Suppressor macrophage treated with lipopolysaccharide for 1 hour (primary cell): ENCODE measurements at regions not wholly inside any gene's neighbourhood (a gene's known extent, or its start where the extent isn't known, plus 50 kb on each side); places are given as distances from the start of the nearest gene placed in this dataset.
"Not testable (repeated sequence)": the region's sequence is repeated elsewhere in the genome, so short reads cannot be mapped to it uniquely, and the experiment has no call there.

Source experiments
- DNase-seq, 3 donors: peaks; one replicate each; pipeline ENCODE4 v3.0.0-alpha.2; 2020 to 2022

DNA sequence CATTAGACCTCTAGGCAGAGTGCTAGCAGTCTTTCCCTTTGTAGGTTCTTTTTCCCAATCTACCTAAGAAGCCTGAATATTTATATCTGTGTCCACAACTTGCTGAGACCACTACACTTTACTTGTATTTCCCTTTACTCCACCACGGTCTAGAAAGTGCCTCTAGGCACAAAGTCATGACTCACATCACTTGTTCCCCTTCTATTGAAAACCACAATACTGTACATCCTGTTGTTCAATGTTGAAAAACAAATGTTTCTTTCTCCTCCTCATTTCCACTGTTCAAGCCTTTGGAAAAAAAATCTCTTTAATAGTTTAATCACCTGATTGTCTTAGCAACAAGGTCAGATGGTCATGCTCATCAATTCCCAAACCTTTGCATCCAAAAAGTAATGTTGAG lies 326.7 kb downstream of the GUCY2F start:
- DNase-seq: peak in 2 of 3 donors; percentile 2 to 8

DNA sequence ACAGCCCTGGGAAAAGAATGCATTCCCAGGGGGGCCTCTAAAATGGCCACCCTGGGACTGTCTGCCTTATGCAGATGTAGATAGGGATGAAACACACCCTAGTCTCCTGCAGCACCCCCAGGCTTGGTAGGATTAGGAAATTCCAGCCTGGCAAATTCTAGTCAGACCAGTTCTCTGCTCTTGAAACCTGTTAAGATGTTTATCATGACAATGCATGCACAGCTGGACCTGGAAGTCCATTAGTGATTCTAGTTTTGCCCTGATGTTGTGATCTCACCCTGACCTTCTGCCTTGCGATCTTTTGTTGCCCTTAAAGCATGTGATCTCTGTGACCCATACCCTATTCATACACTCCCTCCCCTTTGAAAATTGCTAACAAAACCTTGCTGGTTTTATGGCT lies 337.7 kb downstream of the GUCY2F start:
- not testable (repeated sequence) for DNase-seq

- no peak for DNase-seq
These were observed 341.4 kb downstream of the GUCY2F start for GRCh38 chrX:109140463-109140862.

DNA sequence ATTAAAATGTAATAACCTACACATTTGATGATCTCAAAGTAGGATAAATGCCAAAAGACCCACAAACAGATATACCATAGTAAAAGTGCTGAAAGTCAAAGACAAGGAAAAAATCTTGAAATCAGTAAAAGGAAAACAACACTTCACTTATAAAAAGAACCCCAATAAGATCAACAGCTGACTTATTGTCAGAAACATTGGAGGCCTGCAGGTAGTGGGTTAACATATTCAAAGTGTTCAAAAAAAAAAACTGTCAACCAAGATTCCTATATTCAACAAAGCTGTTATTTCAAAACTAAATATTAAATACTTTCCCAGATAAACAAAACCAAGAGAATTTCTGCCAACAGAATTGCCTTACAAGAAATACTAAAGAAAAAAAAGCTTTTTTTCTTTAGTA lies 347.1 kb downstream of the GUCY2F start:
- DNase-seq: no peak

GRCh38 chrX:109125304-109125703 lies 356.6 kb downstream of the GUCY2F start:
- no peak for DNase-seq

DNA sequence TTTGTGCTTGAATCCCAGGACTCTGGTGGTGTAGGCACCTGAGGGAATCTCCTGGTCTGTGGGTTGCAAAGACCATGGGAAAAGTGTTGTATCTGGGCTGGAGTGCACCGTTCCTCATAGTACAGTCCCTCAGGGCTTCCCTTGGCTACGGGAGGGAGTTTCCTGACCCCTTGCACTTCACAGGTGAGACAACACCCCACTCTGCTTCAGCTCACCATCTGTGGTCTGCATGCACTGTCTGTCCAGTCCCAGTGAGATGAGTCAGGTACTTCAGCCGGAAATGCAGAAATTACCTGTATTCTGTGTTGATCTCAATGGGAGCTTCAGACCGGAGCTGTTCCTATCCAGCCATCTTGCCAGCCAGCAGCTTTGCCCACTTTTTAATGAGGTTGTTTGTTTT lies 353.0 kb upstream of the IRS4 start:
- no peak for DNase-seq

DNA sequence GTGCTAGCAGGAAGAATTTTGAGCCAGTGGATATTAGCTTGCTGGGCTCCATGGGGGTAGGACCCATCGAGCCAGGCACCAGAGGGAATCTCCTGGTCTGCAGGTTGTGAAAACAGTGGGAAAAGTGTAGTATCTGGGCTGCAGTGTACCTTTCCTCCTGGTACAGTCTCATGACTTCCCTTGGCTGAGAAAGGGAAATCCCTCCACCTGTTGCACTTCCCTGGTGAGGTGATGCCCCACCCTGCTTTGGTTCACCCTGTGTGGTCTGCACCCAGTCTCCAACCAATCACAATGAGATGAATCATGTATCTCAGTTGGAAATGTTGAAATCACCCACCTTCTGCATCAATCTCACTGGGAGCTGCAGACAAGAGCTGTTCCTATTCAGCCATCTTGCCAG lies 341.4 kb upstream of the IRS4 start:
- no peak for DNase-seq

GRCh38 chrX:109054181-109054581 lies 317.8 kb upstream of the IRS4 start:
- peak in 1 of 3 donors; percentile 6 for DNase-seq

- no peak for DNase-seq
These were observed 313.5 kb upstream of the IRS4 start for GRCh38 chrX:109049903-109050302.

GRCh38 chrX:109049416-109049815 lies 313.1 kb upstream of the IRS4 start:
- no peak for DNase-seq

GRCh38 chrX:109040057-109040456 lies 303.7 kb upstream of the IRS4 start:
- no peak for DNase-seq

- DNase-seq: no peak
These were observed 300.3 kb upstream of the IRS4 start for GRCh38 chrX:109036624-109037023.

GRCh38 chrX:108993909-108994308 lies 257.5 kb upstream of the IRS4 start:
- no peak for DNase-seq

GRCh38 chrX:108972899-108973298 lies 236.5 kb upstream of the IRS4 start:
- DNase-seq: not testable (repeated sequence)

DNA sequence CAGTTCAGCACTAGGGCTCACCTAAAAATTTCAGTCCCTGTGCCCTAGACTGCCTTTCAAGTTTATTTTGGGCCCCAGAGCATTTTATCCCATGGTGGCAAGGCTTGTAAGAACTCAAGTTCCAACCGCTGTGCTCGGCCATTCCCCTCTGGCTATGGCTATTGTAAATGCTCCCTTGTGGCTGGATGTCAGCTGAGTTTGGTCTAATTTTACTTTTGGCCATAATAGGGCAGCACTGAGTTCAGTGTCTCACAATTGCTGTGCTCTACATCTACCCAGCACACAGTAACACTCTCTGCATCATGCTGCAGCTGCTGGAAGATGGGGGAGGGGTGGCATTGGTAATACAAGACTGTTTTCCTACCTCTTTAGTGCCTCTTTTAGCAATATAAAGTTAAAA lies 210.8 kb upstream of the IRS4 start:
- DNase-seq: no peak

- DNase-seq: no peak
These were observed 210.2 kb upstream of the IRS4 start for GRCh38 chrX:108946531-108946930.

- DNase-seq: no peak
These were observed 209.6 kb upstream of the IRS4 start for GRCh38 chrX:108945883-108946523.

DNA sequence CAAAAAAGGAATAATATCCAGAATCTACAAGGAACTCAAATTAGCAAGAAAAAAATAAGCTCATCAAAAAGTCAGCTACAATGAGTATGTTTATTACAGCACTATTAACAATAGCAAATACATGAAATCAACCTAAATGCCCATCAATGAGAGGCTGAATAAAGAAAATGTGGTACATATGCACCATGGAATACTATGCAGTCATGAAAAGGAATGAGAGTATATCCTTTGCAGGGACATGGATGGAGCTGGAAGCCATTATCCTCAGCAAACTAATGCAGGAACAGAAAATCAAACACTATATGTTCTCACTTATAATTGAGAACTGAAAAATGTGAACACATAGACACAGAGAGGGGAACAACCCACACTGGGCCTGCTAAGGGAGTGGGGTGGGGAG lies 178.4 kb upstream of the IRS4 start:
- no peak for DNase-seq

GRCh38 chrX:108903831-108904230 lies 167.5 kb upstream of the IRS4 start:
- DNase-seq: not testable (repeated sequence)

- DNase-seq: no peak
These were observed 164.0 kb upstream of the IRS4 start for GRCh38 chrX:108900333-108900732.

GRCh38 chrX:108896349-108896748 lies 160.0 kb upstream of the IRS4 start:
- not testable (repeated sequence) for DNase-seq

DNA sequence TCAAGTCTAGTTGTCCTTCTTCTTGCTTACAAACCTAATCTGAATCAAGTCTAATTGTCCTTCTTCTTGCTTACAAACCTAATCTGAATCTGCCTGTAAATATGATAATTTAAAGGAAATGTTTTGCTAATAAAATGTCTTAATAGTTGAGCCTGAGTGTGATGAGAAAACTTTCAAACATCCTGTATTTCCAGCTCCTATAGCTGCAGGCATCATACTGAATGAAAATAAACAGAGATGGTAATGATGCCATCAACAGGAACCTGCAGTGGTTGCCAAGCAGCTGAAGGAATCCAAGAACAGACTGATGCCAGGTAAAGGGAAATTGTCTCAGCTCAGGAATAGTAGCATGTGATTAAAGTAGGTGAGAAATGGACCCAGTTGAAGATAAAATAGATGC lies 156.1 kb upstream of the IRS4 start:
- DNase-seq: no peak

GRCh38 chrX:108875548-108875947 lies 139.2 kb upstream of the IRS4 start:
- DNase-seq: no peak

- not testable (repeated sequence) for DNase-seq
These were observed 106.7 kb upstream of the IRS4 start for GRCh38 chrX:108843039-108843438.

GRCh38 chrX:108833993-108834392 lies 97.6 kb upstream of the IRS4 start:
- no peak for DNase-seq

DNA sequence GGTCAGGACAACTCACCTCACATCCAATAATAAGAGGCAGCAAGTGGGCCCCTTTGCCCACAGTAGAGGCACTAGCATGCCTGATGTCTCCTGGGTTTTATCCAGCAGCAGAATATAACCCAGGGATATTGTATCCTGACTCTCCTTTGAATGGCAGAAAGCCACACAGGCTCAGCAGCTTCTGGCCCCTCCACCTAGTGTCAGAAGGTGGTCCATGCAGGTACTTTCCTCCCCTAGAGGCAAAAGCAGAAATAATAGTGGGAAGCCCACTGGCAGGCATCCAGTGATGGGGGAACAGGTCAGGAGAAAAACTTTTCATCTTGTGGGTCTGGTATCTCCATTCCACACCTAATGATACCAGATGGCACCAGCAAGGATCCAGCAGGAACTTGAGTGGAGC lies 75.5 kb upstream of the IRS4 start:
- no peak for DNase-seq
